ENCODE measurements at regions not wholly inside any gene's neighbourhood (a gene's known extent, or its start where the extent isn't known, plus 50 kb on each side); places are given as distances from the start of the nearest gene placed in this dataset.

GRCh38 chr4:93983140-93983539 is 154.6 kb downstream of the ATOH1 start:
- TF ChIP-seq CTCF (conservative IDR thresholded peaks at IDR 0.05; ENCODE audit: low read length) (no peak), EZH2phosphoT487 (IDR thresholded peaks at IDR 0.05; ENCODE audit: borderline replicate concordance) (no peak)

Measured in Loucy (cell line).